GM20000 (cell line): ENCODE measurements at regions not wholly inside any gene's neighbourhood (a gene's known extent, or its start where the extent isn't known, plus 50 kb on each side); places are given as distances from the start of the nearest gene placed in this dataset.

Experiments used
- DNase-seq: peaks from one replicate; pipeline ENCODE4 v3.0.0; 2012; ENCODE audit warnings: low spot score
- TF ChIP-seq, protein P1 (sequence below): IDR thresholded peaks from 2 replicates; pipeline ENCODE4 v1.5.1; 2012; ENCODE audit warnings: mild to moderate bottlenecking, control low read depth; ENCODE audit errors: extremely low read depth, missing control alignments

DNA sequence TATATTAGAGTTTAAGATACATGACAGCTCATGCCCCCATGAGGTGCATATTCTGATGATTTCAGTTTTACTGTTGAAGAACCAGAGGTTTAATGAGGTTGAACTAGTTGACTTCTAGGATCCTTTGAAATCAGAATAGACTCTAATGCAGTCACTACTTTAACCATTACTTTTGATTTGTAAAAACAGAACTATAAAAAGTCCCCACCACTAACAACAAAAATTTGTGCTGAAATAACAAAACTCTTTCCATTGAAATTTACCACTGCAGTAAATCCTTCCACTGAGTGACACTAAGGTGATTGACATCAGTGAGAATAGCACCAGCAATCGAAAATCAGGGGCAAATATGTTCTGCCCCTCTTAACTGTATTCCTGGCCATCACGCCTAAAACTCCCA lies 214.1 kb downstream of the SHQ1 start:
- TF ChIP-seq, protein P1, sequence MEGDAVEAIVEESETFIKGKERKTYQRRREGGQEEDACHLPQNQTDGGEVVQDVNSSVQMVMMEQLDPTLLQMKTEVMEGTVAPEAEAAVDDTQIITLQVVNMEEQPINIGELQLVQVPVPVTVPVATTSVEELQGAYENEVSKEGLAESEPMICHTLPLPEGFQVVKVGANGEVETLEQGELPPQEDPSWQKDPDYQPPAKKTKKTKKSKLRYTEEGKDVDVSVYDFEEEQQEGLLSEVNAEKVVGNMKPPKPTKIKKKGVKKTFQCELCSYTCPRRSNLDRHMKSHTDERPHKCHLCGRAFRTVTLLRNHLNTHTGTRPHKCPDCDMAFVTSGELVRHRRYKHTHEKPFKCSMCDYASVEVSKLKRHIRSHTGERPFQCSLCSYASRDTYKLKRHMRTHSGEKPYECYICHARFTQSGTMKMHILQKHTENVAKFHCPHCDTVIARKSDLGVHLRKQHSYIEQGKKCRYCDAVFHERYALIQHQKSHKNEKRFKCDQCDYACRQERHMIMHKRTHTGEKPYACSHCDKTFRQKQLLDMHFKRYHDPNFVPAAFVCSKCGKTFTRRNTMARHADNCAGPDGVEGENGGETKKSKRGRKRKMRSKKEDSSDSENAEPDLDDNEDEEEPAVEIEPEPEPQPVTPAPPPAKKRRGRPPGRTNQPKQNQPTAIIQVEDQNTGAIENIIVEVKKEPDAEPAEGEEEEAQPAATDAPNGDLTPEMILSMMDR: no peak
- DNase-seq: peak; percentile 53

GRCh38 chr3:72633534-72633933 lies 214.7 kb downstream of the SHQ1 start:
- DNase-seq: no peak
- TF ChIP-seq, protein P1: no peak

GRCh38 chr3:72633121-72633520 lies 215.1 kb downstream of the SHQ1 start:
- TF ChIP-seq, protein P1: no peak
- DNase-seq: no peak

GRCh38 chr3:72632129-72632528 lies 216.1 kb downstream of the SHQ1 start:
- TF ChIP-seq, protein P1: no peak
- no peak for DNase-seq

GRCh38 chr3:72630969-72631344 lies 217.3 kb downstream of the SHQ1 start:
- TF ChIP-seq, protein P1: no peak
- no peak for DNase-seq

DNA sequence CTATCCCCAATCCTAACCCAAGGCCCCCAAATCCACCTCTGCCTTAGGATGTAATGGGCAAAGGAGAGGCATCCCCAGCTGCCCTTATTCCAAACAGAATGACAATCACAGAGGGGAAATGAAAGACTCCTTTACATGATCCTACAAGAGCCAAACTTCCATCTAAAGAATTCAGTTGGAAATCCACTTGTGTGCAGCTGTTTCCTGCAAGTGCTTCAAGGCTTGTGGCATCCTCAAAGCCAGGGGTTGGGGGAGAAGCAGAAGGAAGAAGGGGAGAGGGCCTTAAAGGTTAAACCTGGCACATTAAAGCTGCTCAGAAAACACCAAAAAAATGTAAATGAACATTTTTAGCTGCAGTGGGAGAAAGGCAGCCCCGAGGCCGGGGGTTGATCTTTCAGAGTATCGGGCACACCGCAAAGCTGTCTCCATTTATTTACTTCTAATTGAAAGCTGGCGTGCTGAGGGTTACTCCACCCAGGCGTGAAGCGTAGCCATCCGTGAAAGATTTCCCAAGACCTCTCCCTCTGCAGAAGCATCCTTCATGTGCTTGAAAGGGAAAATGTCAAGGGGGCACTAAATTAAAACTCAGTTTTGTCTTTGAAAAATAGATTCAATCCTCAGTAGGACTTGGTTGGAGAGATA lies 217.8 kb downstream of the SHQ1 start:
- no peak for DNase-seq
- TF ChIP-seq, protein P1: no peak

- DNase-seq: peak; percentile 39
- TF ChIP-seq, protein P1: no peak
Measured at GRCh38 chr3:72629191-72629631, 219.0 kb downstream of the SHQ1 start.
